ENCODE measurements at regions not wholly inside any gene's neighbourhood (a gene's known extent, or its start where the extent isn't known, plus 50 kb on each side); places are given as distances from the start of the nearest gene placed in this dataset.

GRCh38 chr7:91348711-91349110 lies 84.5 kb downstream of the FZD1 start:
- H3K36me3 ChIP-seq (ENCODE audit: control insufficient read depth in 2 of 2, insufficient read depth in 2 of 2, low read length in 1 of 2) = no peaks in the 10 kb centered on the region
- no peaks in the 10 kb centered on the region for H4K20me1 ChIP-seq (ENCODE audit: control insufficient read depth, insufficient read depth)
- no peaks in the 10 kb centered on the region; a peak in 1 of 4 replicates for H3K27me3 ChIP-seq (replicated peaks in 1 of 2; ENCODE audit: control insufficient read depth in 2 of 2, insufficient read depth in 2 of 2, low read length in 1 of 2)
- no peak overlapping the region for H3K4me3 ChIP-seq
- POLR2A ChIA-PET = no interaction called here
- no peak overlapping the region for H3K9ac ChIP-seq (ENCODE audit: control insufficient read depth, insufficient read depth, low read length)
- SMC1A ChIA-PET (ENCODE audit: uncharacterized antibody, unreplicated experiment) = interaction anchor here (1.2 kb wide), 1 partner anchor 9 kb away, joined by 3 read pairs; no protein-coding TSS in a partner anchor
- RAD21 ChIA-PET (ENCODE audit: unreplicated experiment) = no interaction called here
- ATAC-seq (no peak), DNase-seq (ENCODE audit: low read depth, low spot score) (no peak), FAIRE-seq (no peak)
- in situ Hi-C loops (cut with MboI) (no loop called here), intact Hi-C loops (cut with micrococcal nuclease; ENCODE audit: unreplicated experiment) (no loop called here)
- TF ChIP-seq LARP7 (IDR thresholded peaks at IDR 0.05) = no peak
- TF ChIP-seq CBX3 (IDR thresholded peaks at IDR 0.05; ENCODE audit: borderline replicate concordance, low read depth) = no peak
- TF ChIP-seq USF1 (IDR thresholded peaks at IDR 0.05; ENCODE audit: borderline replicate concordance, extremely low read length, insufficient read depth, low read depth, low read length) = no peak
- no peak for TF ChIP-seq EGR1 (IDR thresholded peaks at IDR 0.05; ENCODE audit: borderline replicate concordance in 1 of 2, low read depth in 2 of 2, low read length in 2 of 2)
- no peak for TF ChIP-seq USF2 (IDR thresholded peaks at IDR 0.05; ENCODE audit: borderline replicate concordance, low read depth, low read length)
- TF ChIP-seq, protein P1, sequence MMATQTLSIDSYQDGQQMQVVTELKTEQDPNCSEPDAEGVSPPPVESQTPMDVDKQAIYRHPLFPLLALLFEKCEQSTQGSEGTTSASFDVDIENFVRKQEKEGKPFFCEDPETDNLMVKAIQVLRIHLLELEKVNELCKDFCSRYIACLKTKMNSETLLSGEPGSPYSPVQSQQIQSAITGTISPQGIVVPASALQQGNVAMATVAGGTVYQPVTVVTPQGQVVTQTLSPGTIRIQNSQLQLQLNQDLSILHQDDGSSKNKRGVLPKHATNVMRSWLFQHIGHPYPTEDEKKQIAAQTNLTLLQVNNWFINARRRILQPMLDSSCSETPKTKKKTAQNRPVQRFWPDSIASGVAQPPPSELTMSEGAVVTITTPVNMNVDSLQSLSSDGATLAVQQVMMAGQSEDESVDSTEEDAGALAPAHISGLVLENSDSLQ (IDR thresholded peaks at IDR 0.05) = no peak
- no peak overlapping the region for H3K4me2 ChIP-seq (ENCODE audit: control insufficient read depth, insufficient read depth)
- no peaks in the 10 kb centered on the region for H3K79me2 ChIP-seq (ENCODE audit: control insufficient read depth, insufficient read depth, low read length)
- H3K9me3 ChIP-seq (replicated peaks; ENCODE audit: control insufficient read depth, insufficient read depth, low read length) = no peaks in the 10 kb centered on the region
- H3K4me1 ChIP-seq (ENCODE audit: control insufficient read depth, insufficient read depth, low read length) = no peaks in the 10 kb centered on the region
- H3K27ac ChIP-seq (ENCODE audit: control insufficient read depth, insufficient read depth) = no peak overlapping the region
- CTCF ChIA-PET = no interaction called here
- BruUV-seq (replicated peaks) = no TSS peak
- H2AFZ ChIP-seq (ENCODE audit: control insufficient read depth, low read depth, low read length) = no peak overlapping the region
